Lower leg skin (tissue), 3 donors: ENCODE measurements at regions not wholly inside any gene's neighbourhood (a gene's known extent, or its start where the extent isn't known, plus 50 kb on each side); places are given as distances from the start of the nearest gene placed in this dataset.

Source experiments
- POLR2A ChIP-seq, 2 donors: fragments of 450-650 bp; IDR thresholded peaks; one replicate each; pipeline ENCODE4 v1.6.1; 2016 to 2017; ENCODE audit warnings: antibody characterized with exemption in 2 of 2, mild to moderate bottlenecking in 1 of 2, moderate library complexity in 1 of 2
- TF ChIP-seq, protein P1 (sequence below), 3 donors: fragments of 450-650 bp; IDR thresholded peaks; one replicate each; pipeline ENCODE4 v1.5.1; 2016; ENCODE audit warnings: antibody characterized with exemption in 3 of 3, mild to moderate bottlenecking in 3 of 3, moderate library complexity in 2 of 3

DNA sequence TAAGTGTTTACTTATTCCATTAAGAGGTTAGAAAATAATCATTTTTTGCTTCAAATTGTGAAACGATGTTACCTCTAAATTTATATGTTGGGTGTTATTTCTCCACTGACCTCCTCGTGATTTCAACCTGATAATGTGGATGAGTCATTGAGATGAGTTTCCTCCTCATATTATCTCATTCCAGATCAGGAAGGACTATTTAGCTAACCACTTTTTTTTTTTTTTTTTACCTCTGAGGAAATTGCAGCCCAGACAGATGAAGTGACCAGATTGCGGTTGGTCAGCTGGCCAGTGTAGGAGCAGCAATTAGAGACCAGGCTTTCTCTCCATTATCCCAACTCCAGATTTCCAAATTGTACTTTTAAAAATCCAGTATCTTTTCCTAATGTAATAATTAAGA lies 248.7 kb downstream of the FZD1 start:
- TF ChIP-seq POLR2A (IDR thresholded peaks at IDR 0.05), result no peak
- TF ChIP-seq, protein P1, sequence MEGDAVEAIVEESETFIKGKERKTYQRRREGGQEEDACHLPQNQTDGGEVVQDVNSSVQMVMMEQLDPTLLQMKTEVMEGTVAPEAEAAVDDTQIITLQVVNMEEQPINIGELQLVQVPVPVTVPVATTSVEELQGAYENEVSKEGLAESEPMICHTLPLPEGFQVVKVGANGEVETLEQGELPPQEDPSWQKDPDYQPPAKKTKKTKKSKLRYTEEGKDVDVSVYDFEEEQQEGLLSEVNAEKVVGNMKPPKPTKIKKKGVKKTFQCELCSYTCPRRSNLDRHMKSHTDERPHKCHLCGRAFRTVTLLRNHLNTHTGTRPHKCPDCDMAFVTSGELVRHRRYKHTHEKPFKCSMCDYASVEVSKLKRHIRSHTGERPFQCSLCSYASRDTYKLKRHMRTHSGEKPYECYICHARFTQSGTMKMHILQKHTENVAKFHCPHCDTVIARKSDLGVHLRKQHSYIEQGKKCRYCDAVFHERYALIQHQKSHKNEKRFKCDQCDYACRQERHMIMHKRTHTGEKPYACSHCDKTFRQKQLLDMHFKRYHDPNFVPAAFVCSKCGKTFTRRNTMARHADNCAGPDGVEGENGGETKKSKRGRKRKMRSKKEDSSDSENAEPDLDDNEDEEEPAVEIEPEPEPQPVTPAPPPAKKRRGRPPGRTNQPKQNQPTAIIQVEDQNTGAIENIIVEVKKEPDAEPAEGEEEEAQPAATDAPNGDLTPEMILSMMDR (IDR thresholded peaks at IDR 0.05), result no peak
